ENCODE measurements at regions not wholly inside any gene's neighbourhood (a gene's known extent, or its start where the extent isn't known, plus 50 kb on each side); places are given as distances from the start of the nearest gene placed in this dataset.
"Not testable (repeated sequence)": the region's sequence is repeated elsewhere in the genome, so short reads cannot be mapped to it uniquely, and the experiment has no call there.

GRCh38 chr10:85124603-85125051, 796.2 kb downstream of the CCSER2 start:
- Mint-ChIP-seq H3K4me3 (no peak overlapping the region), H3K4me1 (no peaks in the 10 kb centered on the region), H3K27ac (no peak overlapping the region), H3K36me3 (no peaks in the 10 kb centered on the region), H3K9me3 (peaks cover 1 to 11% (median 4%) of the 10 kb centered on the region in 3 donors), H3K27me3 (no peaks in the 10 kb centered on the region)
- ChIA-PET CTCF (no interaction called here), POLR2A (interaction anchor here in 1 of 2 donors (0.5 kb wide), 1 partner anchor 112 kb away, joined by 6 read pairs; no protein-coding TSS in a partner anchor)
- Histone ChIP-seq H3K4me3 (ENCODE audit: control insufficient read depth in 1 of 2, extremely low read depth in 1 of 2, low read length in 1 of 2) (no peak overlapping the region), H3K9me3 (no peaks in the 10 kb centered on the region), H3K4me1 (ENCODE audit: control insufficient read depth in 1 of 2, extremely low read depth in 1 of 2, insufficient read depth in 2 of 2, low read length in 2 of 2) (no peaks in the 10 kb centered on the region), H3K27ac (ENCODE audit: low read length) (no peak overlapping the region), H3K36me3 (ENCODE audit: control insufficient read depth in 2 of 2, extremely low read depth in 1 of 2, insufficient read depth in 1 of 2, low read length in 1 of 2) (no peaks in the 10 kb centered on the region), H3K27me3 (replicated peaks in 1 of 2; ENCODE audit: control insufficient read depth in 2 of 2, extremely low read depth in 1 of 2, insufficient read depth in 2 of 2, low read length in 1 of 2) (no peaks in the 10 kb centered on the region)
- 86% methylated on average over 2 of the region's 3 CpGs for WGBS (ENCODE audit: insufficient coverage)
- no peak for DNase-seq
- no peak for ATAC-seq (replicated peaks in 1 of 4)

- CTCF ChIA-PET, result interaction anchor here in 1 of 2 donors (1.0 kb wide), 1 partner anchor 14 kb away, joined by 3 read pairs; no protein-coding TSS in a partner anchor
- DNase-seq (no peak), ATAC-seq (replicated peaks in 1 of 4) (no peak)
- no peak overlapping the region for H3K27ac Mint-ChIP-seq
- Histone ChIP-seq H3K9me3 (no peaks in the 10 kb centered on the region), H3K4me1 (ENCODE audit: control insufficient read depth in 1 of 2, extremely low read depth in 1 of 2, insufficient read depth in 2 of 2, low read length in 2 of 2) (no peaks in the 10 kb centered on the region), H3K27me3 (replicated peaks in 1 of 2; ENCODE audit: control insufficient read depth in 2 of 2, extremely low read depth in 1 of 2, insufficient read depth in 2 of 2, low read length in 1 of 2) (no peaks in the 10 kb centered on the region), H3K4me3 (ENCODE audit: control insufficient read depth in 1 of 2, extremely low read depth in 1 of 2, low read length in 1 of 2) (no peak overlapping the region), H3K36me3 (ENCODE audit: control insufficient read depth in 2 of 2, extremely low read depth in 1 of 2, insufficient read depth in 1 of 2, low read length in 1 of 2) (no peaks in the 10 kb centered on the region), H3K27ac (ENCODE audit: low read length) (no peak overlapping the region)
- no peak overlapping the region for H3K4me3 Mint-ChIP-seq
- no CpG with 5 or more reads among the region's 5 CpGs for WGBS (ENCODE audit: insufficient coverage)
- H3K27me3 Mint-ChIP-seq, result no peaks in the 10 kb centered on the region
- no peaks in the 10 kb centered on the region for H3K36me3 Mint-ChIP-seq
- peaks cover 0 to 4% (median 0%) of the 10 kb centered on the region in 3 donors for H3K9me3 Mint-ChIP-seq
- POLR2A ChIA-PET, result no interaction called here
- no peaks in the 10 kb centered on the region for H3K4me1 Mint-ChIP-seq
Measured at GRCh38 chr10:85137253-85137652, 808.9 kb downstream of the CCSER2 start.

GRCh38 chr10:85138046-85138445, 809.7 kb downstream of the CCSER2 start:
- Histone ChIP-seq H3K27ac (ENCODE audit: low read length) (no peak overlapping the region), H3K4me1 (ENCODE audit: control insufficient read depth in 1 of 2, extremely low read depth in 1 of 2, insufficient read depth in 2 of 2, low read length in 2 of 2) (no peaks in the 10 kb centered on the region), H3K9me3 (no peaks in the 10 kb centered on the region), H3K27me3 (replicated peaks in 1 of 2; ENCODE audit: control insufficient read depth in 2 of 2, extremely low read depth in 1 of 2, insufficient read depth in 2 of 2, low read length in 1 of 2) (no peaks in the 10 kb centered on the region), H3K36me3 (ENCODE audit: control insufficient read depth in 2 of 2, extremely low read depth in 1 of 2, insufficient read depth in 1 of 2, low read length in 1 of 2) (no peaks in the 10 kb centered on the region), H3K4me3 (ENCODE audit: control insufficient read depth in 1 of 2, extremely low read depth in 1 of 2, low read length in 1 of 2) (no peak overlapping the region)
- no peaks in the 10 kb centered on the region for H3K4me1 Mint-ChIP-seq
- H3K9me3 Mint-ChIP-seq, result no peaks in the 10 kb centered on the region
- WGBS (ENCODE audit: insufficient coverage), result 73% methylated on average over 2 of the region's 5 CpGs
- no peak for DNase-seq
- no peak overlapping the region for H3K4me3 Mint-ChIP-seq
- no peaks in the 10 kb centered on the region for H3K36me3 Mint-ChIP-seq
- ChIA-PET POLR2A (no interaction called here), CTCF (interaction anchor here in 1 of 2 donors (1.0 kb wide), 1 partner anchor 14 kb away, joined by 3 read pairs; no protein-coding TSS in a partner anchor)
- no peak overlapping the region for H3K27ac Mint-ChIP-seq
- H3K27me3 Mint-ChIP-seq, result no peaks in the 10 kb centered on the region
- no peak for ATAC-seq (replicated peaks in 1 of 4)

- DNase-seq, result no peak
- H3K4me1 ChIP-seq (ENCODE audit: control insufficient read depth in 1 of 2, extremely low read depth in 1 of 2, insufficient read depth in 2 of 2, low read length in 2 of 2), result no peaks in the 10 kb centered on the region
- no peaks in the 10 kb centered on the region for H3K9me3 ChIP-seq
- H3K36me3 ChIP-seq (ENCODE audit: control insufficient read depth in 2 of 2, extremely low read depth in 1 of 2, insufficient read depth in 1 of 2, low read length in 1 of 2), result no peaks in the 10 kb centered on the region
- no peaks in the 10 kb centered on the region for H3K27me3 Mint-ChIP-seq
- WGBS (ENCODE audit: insufficient coverage), result 62% methylated on average over 3 of the region's 5 CpGs
- no peaks in the 10 kb centered on the region for H3K27me3 ChIP-seq (replicated peaks in 1 of 2; ENCODE audit: control insufficient read depth in 2 of 2, extremely low read depth in 1 of 2, insufficient read depth in 2 of 2, low read length in 1 of 2)
- no peaks in the 10 kb centered on the region for H3K4me1 Mint-ChIP-seq
- H3K36me3 Mint-ChIP-seq, result no peaks in the 10 kb centered on the region
- H3K27ac ChIP-seq (ENCODE audit: low read length), result no peak overlapping the region
- no peak for ATAC-seq (replicated peaks in 1 of 4)
- no peak overlapping the region for H3K27ac Mint-ChIP-seq
- H3K9me3 Mint-ChIP-seq, result peaks cover 0 to 6% (median 0%) of the 10 kb centered on the region in 3 donors
- ChIA-PET CTCF (no interaction called here), POLR2A (no interaction called here)
- no peak overlapping the region for H3K4me3 ChIP-seq (ENCODE audit: control insufficient read depth in 1 of 2, extremely low read depth in 1 of 2, low read length in 1 of 2)
- H3K4me3 Mint-ChIP-seq, result no peak overlapping the region
Measured at GRCh38 chr10:85139124-85139523, 810.7 kb downstream of the CCSER2 start.

- H3K4me3 Mint-ChIP-seq; H3K36me3 Mint-ChIP-seq; H3K4me1 Mint-ChIP-seq; H3K27me3 Mint-ChIP-seq; DNase-seq; H3K9me3 ChIP-seq; H3K27ac ChIP-seq (ENCODE audit: low read length); H3K4me1 ChIP-seq (ENCODE audit: control insufficient read depth in 1 of 2, extremely low read depth in 1 of 2, insufficient read depth in 2 of 2, low read length in 2 of 2); H3K36me3 ChIP-seq (ENCODE audit: control insufficient read depth in 2 of 2, extremely low read depth in 1 of 2, insufficient read depth in 1 of 2, low read length in 1 of 2); H3K27me3 ChIP-seq (replicated peaks in 1 of 2; ENCODE audit: control insufficient read depth in 2 of 2, extremely low read depth in 1 of 2, insufficient read depth in 2 of 2, low read length in 1 of 2); POLR2A ChIA-PET; H3K4me3 ChIP-seq (ENCODE audit: control insufficient read depth in 1 of 2, extremely low read depth in 1 of 2, low read length in 1 of 2); H3K9me3 Mint-ChIP-seq; ATAC-seq (replicated peaks in 1 of 4); H3K27ac Mint-ChIP-seq: not testable (repeated sequence)
- CTCF ChIA-PET, result interaction anchor here in 1 of 2 donors (0.6 kb wide), 1 partner anchor 442 kb away, joined by 5 read pairs; no protein-coding TSS in a partner anchor
- 90% methylated on average over 22 of the region's 25 CpGs for WGBS (ENCODE audit: insufficient coverage)
Measured at GRCh38 chr10:85141520-85141919, 813.1 kb downstream of the CCSER2 start.

- no peak overlapping the region for H3K4me3 ChIP-seq (ENCODE audit: control insufficient read depth in 1 of 2, extremely low read depth in 1 of 2, low read length in 1 of 2)
- Mint-ChIP-seq H3K27ac (no peak overlapping the region), H3K36me3 (no peaks in the 10 kb centered on the region), H3K4me3 (no peak overlapping the region), H3K27me3 (no peaks in the 10 kb centered on the region), H3K4me1 (no peaks in the 10 kb centered on the region), H3K9me3 (peaks cover 3 to 9% (median 3%) of the 10 kb centered on the region in 3 donors)
- H3K27ac ChIP-seq (ENCODE audit: low read length), result no peak overlapping the region
- POLR2A ChIA-PET, result no interaction called here
- CTCF ChIA-PET, result no interaction called here
- no peaks in the 10 kb centered on the region for H3K4me1 ChIP-seq (ENCODE audit: control insufficient read depth in 1 of 2, extremely low read depth in 1 of 2, insufficient read depth in 2 of 2, low read length in 2 of 2)
- DNase-seq, result no peak
- no peaks in the 10 kb centered on the region for H3K36me3 ChIP-seq (ENCODE audit: control insufficient read depth in 2 of 2, extremely low read depth in 1 of 2, insufficient read depth in 1 of 2, low read length in 1 of 2)
- no peak for ATAC-seq (replicated peaks in 1 of 4)
- H3K9me3 ChIP-seq, result no peaks in the 10 kb centered on the region
- no peaks in the 10 kb centered on the region for H3K27me3 ChIP-seq (replicated peaks in 1 of 2; ENCODE audit: control insufficient read depth in 2 of 2, extremely low read depth in 1 of 2, insufficient read depth in 2 of 2, low read length in 1 of 2)
- WGBS (ENCODE audit: insufficient coverage), result 66% methylated on average over 4 of the region's 5 CpGs
Measured at GRCh38 chr10:85145966-85146365, 817.6 kb downstream of the CCSER2 start.
